Nephron progenitor cell (in vitro differentiated cells): ENCODE measurements at regions not wholly inside any gene's neighbourhood (a gene's known extent, or its start where the extent isn't known, plus 50 kb on each side); places are given as distances from the start of the nearest gene placed in this dataset.

ENCODE experiments used
- DNase-seq: peaks from one replicate; pipeline ENCODE4 v3.0.0; 2021
- H3K27ac Mint-ChIP-seq: 2 replicates; pipeline ENCODE4 v1.8.0; 2021; ENCODE audit warnings: mild to moderate bottlenecking, moderate library complexity, mixed read lengths
- H3K27me3 Mint-ChIP-seq: 2 replicates; pipeline ENCODE4 v1.8.0; 2021; ENCODE audit warnings: mild to moderate bottlenecking, low read depth, mixed read lengths; ENCODE audit not compliant: poor library complexity
- H3K36me3 Mint-ChIP-seq: 2 replicates; pipeline ENCODE4 v1.8.0; 2021; ENCODE audit warnings: low read depth, mixed read lengths
- H3K4me1 Mint-ChIP-seq: 2 replicates; pipeline ENCODE4 v1.8.0; 2021; ENCODE audit warnings: mixed read lengths
- H3K4me3 Mint-ChIP-seq: 2 replicates; pipeline ENCODE4 v1.8.0; 2021; ENCODE audit warnings: mild to moderate bottlenecking, moderate library complexity, mixed read lengths
- H3K9me3 Mint-ChIP-seq: 2 replicates; pipeline ENCODE4 v1.8.0; 2021; ENCODE audit warnings: mild to moderate bottlenecking, moderate library complexity, mixed read lengths
- TF ChIP-seq, protein P1 (sequence below): fragments of 200-600 bp; sonication (generic); IDR thresholded peaks from 2 replicates; pipeline ENCODE4 v1.5.0; 2021; ENCODE audit warnings: antibody characterized with exemption

DNA sequence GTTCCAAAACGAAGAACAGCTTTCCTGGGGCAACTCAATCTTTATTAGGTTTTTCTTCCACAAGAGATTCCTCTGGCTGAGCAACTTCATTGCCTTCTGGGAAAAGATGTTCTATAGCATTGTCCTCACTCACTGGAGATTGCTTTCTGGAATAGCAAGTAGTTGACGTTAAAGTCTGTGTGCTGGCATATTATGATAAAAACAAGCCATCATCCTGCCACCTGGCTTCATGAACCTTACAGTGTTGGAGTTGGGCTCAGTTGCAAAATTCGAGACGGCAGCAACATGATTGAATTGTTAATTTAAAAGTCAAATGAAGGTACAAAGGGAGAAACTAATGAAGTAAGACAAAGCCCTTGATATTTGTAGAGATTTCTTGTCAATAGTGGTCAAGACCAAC, 140.5 kb upstream of the PEX5L start:
- TF ChIP-seq, protein P1, sequence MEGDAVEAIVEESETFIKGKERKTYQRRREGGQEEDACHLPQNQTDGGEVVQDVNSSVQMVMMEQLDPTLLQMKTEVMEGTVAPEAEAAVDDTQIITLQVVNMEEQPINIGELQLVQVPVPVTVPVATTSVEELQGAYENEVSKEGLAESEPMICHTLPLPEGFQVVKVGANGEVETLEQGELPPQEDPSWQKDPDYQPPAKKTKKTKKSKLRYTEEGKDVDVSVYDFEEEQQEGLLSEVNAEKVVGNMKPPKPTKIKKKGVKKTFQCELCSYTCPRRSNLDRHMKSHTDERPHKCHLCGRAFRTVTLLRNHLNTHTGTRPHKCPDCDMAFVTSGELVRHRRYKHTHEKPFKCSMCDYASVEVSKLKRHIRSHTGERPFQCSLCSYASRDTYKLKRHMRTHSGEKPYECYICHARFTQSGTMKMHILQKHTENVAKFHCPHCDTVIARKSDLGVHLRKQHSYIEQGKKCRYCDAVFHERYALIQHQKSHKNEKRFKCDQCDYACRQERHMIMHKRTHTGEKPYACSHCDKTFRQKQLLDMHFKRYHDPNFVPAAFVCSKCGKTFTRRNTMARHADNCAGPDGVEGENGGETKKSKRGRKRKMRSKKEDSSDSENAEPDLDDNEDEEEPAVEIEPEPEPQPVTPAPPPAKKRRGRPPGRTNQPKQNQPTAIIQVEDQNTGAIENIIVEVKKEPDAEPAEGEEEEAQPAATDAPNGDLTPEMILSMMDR: no peak
- no peak for DNase-seq
- Mint-ChIP-seq H3K9me3 (no peaks in the 10 kb centered on the region), H3K4me1 (peaks cover 5% of the 10 kb centered on the region), H3K36me3 (no peaks in the 10 kb centered on the region), H3K27me3 (no peaks in the 10 kb centered on the region), H3K27ac (no peak overlapping the region), H3K4me3 (no peak overlapping the region)

DNA sequence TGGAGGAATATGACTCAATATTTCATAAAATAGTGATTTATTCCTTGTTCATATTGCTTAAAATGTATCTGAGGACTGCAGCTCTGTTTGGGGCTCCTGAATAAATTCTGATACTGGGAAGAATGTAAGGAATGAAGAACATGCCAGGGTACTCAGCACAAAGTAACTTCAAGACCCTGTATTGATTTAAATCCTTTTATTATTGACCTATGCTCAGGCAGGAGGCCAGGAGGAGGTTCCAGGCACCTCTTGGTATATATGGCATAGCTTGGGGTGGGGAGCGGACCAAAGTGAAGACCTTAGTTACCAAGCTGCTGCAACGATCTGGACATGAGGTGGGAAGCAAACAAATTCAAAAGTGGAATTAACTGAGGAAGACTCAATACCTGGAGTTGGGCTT, 142.8 kb upstream of the PEX5L start:
- Mint-ChIP-seq H3K4me3 (no peak overlapping the region), H3K27ac (no peak overlapping the region), H3K4me1 (peaks cover 5% of the 10 kb centered on the region), H3K27me3 (no peaks in the 10 kb centered on the region), H3K9me3 (no peaks in the 10 kb centered on the region), H3K36me3 (no peaks in the 10 kb centered on the region)
- DNase-seq: no peak
- TF ChIP-seq, protein P1: no peak

DNA sequence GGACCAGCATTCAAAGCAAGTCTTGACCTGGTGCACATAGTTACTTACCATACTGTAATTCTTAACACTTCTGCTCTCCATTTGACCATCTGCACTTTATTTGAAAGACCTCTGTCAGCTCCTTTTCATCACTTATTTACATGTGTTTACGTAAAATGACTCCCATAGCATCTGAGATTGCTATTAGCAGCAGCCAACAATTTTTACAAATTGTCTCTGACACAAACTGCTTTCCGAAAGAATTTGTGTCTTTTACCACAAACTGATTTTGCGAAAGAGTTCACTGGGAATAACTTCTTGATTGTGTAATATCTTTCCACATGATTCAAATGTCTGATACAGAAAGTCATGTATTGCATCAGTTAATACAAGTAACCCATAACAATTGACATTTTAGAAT, 144.1 kb upstream of the PEX5L start:
- no peak for DNase-seq
- TF ChIP-seq, protein P1: no peak
- peaks cover 5% of the 10 kb centered on the region for H3K4me1 Mint-ChIP-seq
- H3K9me3 Mint-ChIP-seq: no peaks in the 10 kb centered on the region
- H3K4me3 Mint-ChIP-seq: no peak overlapping the region
- no peaks in the 10 kb centered on the region for H3K36me3 Mint-ChIP-seq
- H3K27ac Mint-ChIP-seq: no peak overlapping the region
- no peaks in the 10 kb centered on the region for H3K27me3 Mint-ChIP-seq

DNA sequence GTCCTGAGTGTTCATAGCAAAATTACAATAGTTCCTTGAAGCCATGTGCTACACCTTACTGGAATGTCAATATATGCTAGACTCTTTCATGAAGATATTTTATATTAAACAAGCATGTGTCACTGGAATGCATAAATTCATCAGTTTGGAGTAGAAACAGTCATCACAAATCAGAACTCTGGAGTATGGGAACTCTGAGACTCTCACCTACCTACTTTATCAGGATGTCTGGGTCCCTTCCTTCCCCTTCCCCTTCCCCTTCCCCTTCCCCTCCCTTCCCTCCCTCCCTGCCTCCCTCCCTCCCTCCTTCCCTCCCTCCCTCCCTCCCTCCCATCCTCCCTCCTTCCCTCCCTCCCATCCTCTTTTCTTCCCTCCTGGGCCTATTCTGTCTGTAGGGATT, 144.7 kb upstream of the PEX5L start:
- Mint-ChIP-seq H3K36me3 (no peaks in the 10 kb centered on the region), H3K4me1 (peaks cover 5% of the 10 kb centered on the region), H3K9me3 (no peaks in the 10 kb centered on the region), H3K27ac (no peak overlapping the region), H3K4me3 (no peak overlapping the region), H3K27me3 (no peaks in the 10 kb centered on the region)
- DNase-seq: no peak
- TF ChIP-seq, protein P1: no peak

DNA sequence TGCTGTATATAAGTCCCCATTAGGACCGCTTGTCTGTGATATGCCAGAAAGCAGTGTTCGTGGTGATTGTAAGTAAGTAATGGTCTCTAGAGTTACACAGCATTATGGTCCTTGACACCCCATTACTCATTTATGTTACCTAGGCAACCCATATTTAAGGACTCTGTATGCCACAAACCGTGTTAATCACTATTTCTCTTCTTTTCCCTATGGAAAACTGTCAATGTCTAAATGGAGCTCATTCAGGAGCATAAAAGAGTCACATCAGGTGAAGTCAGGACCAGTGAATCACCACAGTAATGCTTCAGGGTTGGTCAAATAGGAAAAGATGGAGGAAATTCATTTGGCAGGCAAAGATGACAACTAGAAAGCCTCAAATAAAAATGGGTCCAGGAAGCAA, 146.6 kb upstream of the PEX5L start:
- no peak for DNase-seq
- peaks cover 5% of the 10 kb centered on the region for H3K4me1 Mint-ChIP-seq
- H3K4me3 Mint-ChIP-seq: no peak overlapping the region
- TF ChIP-seq, protein P1: no peak
- H3K9me3 Mint-ChIP-seq: no peaks in the 10 kb centered on the region
- H3K27me3 Mint-ChIP-seq: no peaks in the 10 kb centered on the region
- no peak overlapping the region for H3K27ac Mint-ChIP-seq
- no peaks in the 10 kb centered on the region for H3K36me3 Mint-ChIP-seq

DNA sequence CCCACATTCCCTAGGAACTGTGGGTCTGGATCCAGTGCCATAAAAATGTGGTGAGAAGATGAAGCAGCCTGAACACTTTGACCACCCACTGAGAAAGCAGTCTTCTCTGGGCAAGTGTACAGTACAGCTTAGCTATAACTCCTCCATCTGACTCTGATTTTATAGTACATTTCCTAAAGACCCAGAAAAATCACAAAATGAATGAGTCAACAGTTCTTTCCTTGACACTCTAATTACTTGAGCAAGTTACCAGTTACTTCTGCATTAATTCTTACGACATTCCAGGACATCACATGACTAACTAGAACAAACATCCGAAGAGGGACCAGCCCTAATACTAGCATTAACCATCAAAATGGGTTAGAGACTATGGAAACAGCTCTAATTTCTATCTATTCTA, 148.1 kb upstream of the PEX5L start:
- DNase-seq: no peak
- Mint-ChIP-seq H3K9me3 (no peaks in the 10 kb centered on the region), H3K4me3 (no peak overlapping the region)

More for the DNA sequence above, 148.1 kb upstream of the PEX5L start:
- peaks cover under 1% of the 10 kb centered on the region for H3K4me1 Mint-ChIP-seq
- H3K36me3 Mint-ChIP-seq: no peaks in the 10 kb centered on the region
- TF ChIP-seq, protein P1: no peak
- H3K27me3 Mint-ChIP-seq: no peaks in the 10 kb centered on the region
- H3K27ac Mint-ChIP-seq: no peak overlapping the region
